Endothelial cell of umbilical vein (primary cell): ENCODE measurements at regions not wholly inside any gene's neighbourhood (a gene's known extent, or its start where the extent isn't known, plus 50 kb on each side); places are given as distances from the start of the nearest gene placed in this dataset.
"Not testable (repeated sequence)": the region's sequence is repeated elsewhere in the genome, so short reads cannot be mapped to it uniquely, and the experiment has no call there.

Experiments used
- BruUV-seq: library from RNA; stranded (reverse); fragments of 400-500 nt; replicated peaks from 2 replicates; lab custom pipeline; 2021; lab: Mats Ljungman, UMichigan
- CTCF ChIA-PET: fragments of 300-600, 350-600 bp; sonication (Branson Sonifier 250); formaldehyde crosslinking; loops from one replicate; lab custom pipeline; 2021; ENCODE audit warnings: antibody characterized with exemption, inconsistent platforms; lab: Charles Lee
- POLR2A ChIA-PET: fragments of 300-600, 350-600 bp; sonication (Branson Sonifier 250); formaldehyde crosslinking; loops from one replicate; lab custom pipeline; 2021; ENCODE audit warnings: antibody characterized with exemption, inconsistent platforms; lab: Charles Lee
- DNase-seq: peaks from one replicate; pipeline ENCODE4 v3.0.0-alpha.2; 2011; ENCODE audit warnings: low read depth, low spot score
- FAIRE-seq: peaks from 2 replicates; lab custom pipeline; 2011; peaks lifted over from hg19 to GRCh38; lab: Jason Lieb, UNC
- H2AFZ ChIP-seq: 2 replicates; pipeline ENCODE4 v1.6.0; 2012; ENCODE audit warnings: low read depth, low read length, control low read depth, inconsistent platforms
- H3K27ac ChIP-seq: 2 replicates; pipeline ENCODE4 v1.5.1; 2011; ENCODE audit warnings: low read depth, mild to moderate bottlenecking, control low read depth, low read length, moderate library complexity; ENCODE audit not compliant: insufficient read depth
- H3K27me3 ChIP-seq, 2 experiments: 2 replicates each; pipeline versions ENCODE4 v1.6.0 to v1.6.1; 2011; ENCODE audit warnings: low read length in 2 of 2, mixed read lengths in 1 of 2; ENCODE audit not compliant: control insufficient read depth in 2 of 2, insufficient read depth in 2 of 2
- H3K36me3 ChIP-seq, 2 experiments: 2 replicates in 1 of 2; 3 replicates in 1 of 2; pipeline ENCODE4 v1.5.1; 2011; ENCODE audit warnings: low read length in 2 of 2, mild to moderate bottlenecking in 1 of 2, moderate library complexity in 1 of 2; ENCODE audit not compliant: control insufficient read depth in 2 of 2, insufficient read depth in 2 of 2; ENCODE audit errors: extremely low read depth in 1 of 2
- H3K4me1 ChIP-seq: 3 replicates; pipeline ENCODE4 v1.5.1; 2011; ENCODE audit warnings: mild to moderate bottlenecking, low read length; ENCODE audit not compliant: control insufficient read depth, insufficient read depth; ENCODE audit errors: extremely low read depth
- H3K4me2 ChIP-seq: 2 replicates; pipeline ENCODE4 v1.6.1; 2011; ENCODE audit warnings: low read length, control low read depth, mixed read lengths; ENCODE audit not compliant: insufficient read depth
- H3K4me3 ChIP-seq, 3 experiments: fragments of 200-600 bp in 1 of 3; sonication (generic), shearing (Covaris generic) in 1 of 3; replicated peaks in 1 of 3; 2 replicates each; pipeline ENCODE4 v1.5.1; 2011 to 2016; ENCODE audit warnings: control low read depth in 3 of 3, low read length in 3 of 3, mild to moderate bottlenecking in 2 of 3, inconsistent platforms in 1 of 3, low read depth in 1 of 3, moderate library complexity in 1 of 3; ENCODE audit not compliant: insufficient read depth in 1 of 3
- H3K79me2 ChIP-seq: 2 replicates; pipeline ENCODE4 v1.6.0; 2012; ENCODE audit warnings: low read length, inconsistent platforms; ENCODE audit not compliant: control insufficient read depth, insufficient read depth
- H3K9ac ChIP-seq: replicated peaks from 2 replicates; pipeline ENCODE3; 2011; ENCODE audit warnings: low read length, control low read depth; ENCODE audit not compliant: insufficient read depth; ENCODE audit errors: extremely low read depth
- H3K9me1 ChIP-seq: replicated peaks from 3 replicates; pipeline ENCODE4 v1.6.0; 2011; ENCODE audit warnings: mild to moderate bottlenecking, low read length; ENCODE audit not compliant: control insufficient read depth, insufficient read depth; ENCODE audit errors: extremely low read depth
- H3K9me3 ChIP-seq: replicated peaks from 2 replicates; pipeline ENCODE4 v1.5.1; 2012; ENCODE audit warnings: low read length, inconsistent platforms; ENCODE audit not compliant: control insufficient read depth, insufficient read depth
- H4K20me1 ChIP-seq: replicated peaks from 2 replicates; pipeline ENCODE3; 2011; ENCODE audit warnings: mild to moderate bottlenecking, low read length; ENCODE audit not compliant: control insufficient read depth, insufficient read depth; ENCODE audit errors: extremely low read depth
- CTCF ChIP-seq, 2 donors: IDR thresholded peaks; 1 replicate in 1 of 2; 2 replicates in 1 of 2; pipeline ENCODE4 v1.5.1; 2011; ENCODE audit warnings: low read length in 2 of 2, mild to moderate bottlenecking in 2 of 2, moderate library complexity in 2 of 2, control low read depth in 1 of 2, inconsistent platforms in 1 of 2, low read depth in 1 of 2; ENCODE audit not compliant: insufficient read depth in 1 of 2; ENCODE audit errors: extremely low read depth in 1 of 2
- EZH2 ChIP-seq: IDR thresholded peaks from 2 replicates; pipeline ENCODE4 v1.6.1; 2012; ENCODE audit warnings: borderline replicate concordance, low read depth, mild to moderate bottlenecking, moderate library complexity, low read length, inconsistent platforms; ENCODE audit not compliant: severe bottlenecking
- FOS ChIP-seq: IDR thresholded peaks from 2 replicates; pipeline ENCODE4 v1.6.1; 2011; ENCODE audit warnings: mild to moderate bottlenecking, low read length, moderate library complexity, borderline replicate concordance; ENCODE audit not compliant: insufficient read depth
- GATA2 ChIP-seq: IDR thresholded peaks from 2 replicates; pipeline ENCODE4 v1.7.0; 2011; ENCODE audit warnings: low read depth, mild to moderate bottlenecking, moderate library complexity, mixed read lengths, low read length; ENCODE audit not compliant: insufficient read length, insufficient read depth
- JUN ChIP-seq: IDR thresholded peaks from 2 replicates; pipeline ENCODE4 v1.6.1; 2011; ENCODE audit warnings: borderline replicate concordance, low read depth; ENCODE audit not compliant: insufficient read length, insufficient read depth
- MAX ChIP-seq: IDR thresholded peaks from 2 replicates; pipeline ENCODE4 v1.6.1; 2011; ENCODE audit not compliant: insufficient read depth, insufficient read length
- MYC ChIP-seq: IDR thresholded peaks from one replicate; pipeline ENCODE4 v1.6.1; 2011; ENCODE audit warnings: mild to moderate bottlenecking, low read depth, low read length
- POLR2A ChIP-seq: IDR thresholded peaks from 2 replicates; pipeline ENCODE4 v1.6.1; 2012; ENCODE audit warnings: low read depth, mild to moderate bottlenecking, control low read depth, low read length
- POLR2AphosphoS5 ChIP-seq: IDR thresholded peaks from 2 replicates; pipeline ENCODE4 v1.6.1; 2012; ENCODE audit warnings: low read depth, mild to moderate bottlenecking, control low read depth, low read length, moderate library complexity; ENCODE audit not compliant: insufficient read depth
- dilution Hi-C: fragments of 300-500 bp; cut with MboI; formaldehyde crosslinking; loops from one replicate; pipeline ENCODE4 v1.15.0; 2019; ENCODE audit warnings: low sequenced_read_pairs; ENCODE audit not compliant: extremely low pct_ligation_motif_present
- intact Hi-C: fragments of 100-400 bp; cut with micrococcal nuclease; formaldehyde crosslinking; loops from one replicate; pipeline ENCODE4 v1.10.0; 2022

- H3K4me1 ChIP-seq, H3K79me2 ChIP-seq, H3K4me3 ChIP-seq, H3K27ac ChIP-seq, H4K20me1 ChIP-seq, POLR2A ChIA-PET, H3K36me3 ChIP-seq, dilution Hi-C loops, H3K27me3 ChIP-seq, H3K9me3 ChIP-seq, H3K9ac ChIP-seq, FAIRE-seq, CTCF ChIA-PET, H3K9me1 ChIP-seq, H2AFZ ChIP-seq, DNase-seq, H3K4me2 ChIP-seq, BruUV-seq, intact Hi-C loops: not testable (repeated sequence)
Measured at GRCh38 chr1:30549872-30550271, 173.5 kb downstream of the MATN1 start.

GRCh38 chr1:30548294-30548693 lies 175.1 kb downstream of the MATN1 start:
- dilution Hi-C loops, result no loop called here
- no peak overlapping the region for H3K9ac ChIP-seq

GRCh38 chr1:30547326-30547725 lies 176.1 kb downstream of the MATN1 start:
- not testable (repeated sequence) for H3K79me2 ChIP-seq, BruUV-seq
- CTCF ChIA-PET, result interaction anchor here (1.1 kb wide), 1 partner anchor 167 kb away, joined by 3 read pairs; no protein-coding TSS in a partner anchor

More at GRCh38 chr1:30548294-30548693, 175.1 kb downstream of the MATN1 start:
- no peaks in the 10 kb centered on the region for H3K9me3 ChIP-seq
- H3K4me1 ChIP-seq, result no peaks in the 10 kb centered on the region
- no peaks in the 10 kb centered on the region for H4K20me1 ChIP-seq
- no peaks in the 10 kb centered on the region for H3K27me3 ChIP-seq
- ChIA-PET POLR2A (no interaction called here), CTCF (no interaction called here)
- no peak overlapping the region for H2AFZ ChIP-seq
- BruUV-seq, result no TSS peak
- DNase-seq (no peak), FAIRE-seq (no peak)
- H3K4me3 ChIP-seq, result no peak overlapping the region
- H3K9me1 ChIP-seq, result no peaks in the 10 kb centered on the region
- H3K4me2 ChIP-seq, result no peak overlapping the region
- TF ChIP-seq MAX (no peak), FOS (no peak), MYC (no peak), POLR2AphosphoS5 (no peak), CTCF (IDR thresholded peaks at IDR 0.05; ENCODE audit: extremely low read depth in 1 of 2, insufficient read depth in 1 of 2, low read depth in 1 of 2, low read length in 2 of 2) (no peak), GATA2 (no peak), EZH2 (no peak), JUN (no peak), POLR2A (no peak)
- no peaks in the 10 kb centered on the region for H3K79me2 ChIP-seq
- no peak overlapping the region for H3K27ac ChIP-seq
- H3K36me3 ChIP-seq, result no peaks in the 10 kb centered on the region
- intact Hi-C loops, result no loop called here

More at GRCh38 chr1:30547326-30547725, 176.1 kb downstream of the MATN1 start:
- POLR2A ChIA-PET, H3K9ac ChIP-seq, H3K4me1 ChIP-seq, H3K4me2 ChIP-seq, H3K27me3 ChIP-seq, DNase-seq, FAIRE-seq, H2AFZ ChIP-seq, H3K27ac ChIP-seq, H3K9me3 ChIP-seq, H3K36me3 ChIP-seq, intact Hi-C loops, dilution Hi-C loops, H4K20me1 ChIP-seq, H3K9me1 ChIP-seq, H3K4me3 ChIP-seq: not testable (repeated sequence)
